ENCODE measurements at regions not wholly inside any gene's neighbourhood (a gene's known extent, or its start where the extent isn't known, plus 50 kb on each side); places are given as distances from the start of the nearest gene placed in this dataset.

- H3K4me1 Mint-ChIP-seq (ENCODE audit: low read depth, unreplicated experiment) = no peaks in the 10 kb centered on the region
- POLR2A ChIA-PET = no interaction called here
Observed at GRCh38 chr17:33932996-33933395, 322.1 kb upstream of the CCL2 start.

GRCh38 chr17:33933576-33933975, 321.5 kb upstream of the CCL2 start:
- Mint-ChIP-seq H3K9me3 (ENCODE audit: unreplicated experiment) (no peaks in the 10 kb centered on the region), H3K27ac (ENCODE audit: unreplicated experiment) (no peak overlapping the region), H3K4me1 (ENCODE audit: low read depth, unreplicated experiment) (no peaks in the 10 kb centered on the region), H3K4me3 (ENCODE audit: unreplicated experiment) (no peak overlapping the region), H3K27me3 (ENCODE audit: insufficient read depth, unreplicated experiment) (peaks cover 13% of the 10 kb centered on the region), H3K36me3 (ENCODE audit: insufficient read depth, unreplicated experiment) (no peaks in the 10 kb centered on the region)
- H3K9me3 ChIP-seq = no peaks in the 10 kb centered on the region
- BruUV-seq (replicated peaks) = no TSS peak
- DNase-seq = no peak
- H3K4me3 ChIP-seq (ENCODE audit: low read depth, low read length) = no peak overlapping the region
- POLR2A ChIA-PET = no interaction called here
- H3K27me3 ChIP-seq (replicated peaks; ENCODE audit: control insufficient read depth, insufficient read depth, low read length) = no peaks in the 10 kb centered on the region
- CTCF ChIA-PET = no interaction called here
- TF ChIP-seq CTCF (IDR thresholded peaks at IDR 0.05; ENCODE audit: insufficient read depth in 1 of 2, low read depth in 1 of 2, low read length in 1 of 2, severe bottlenecking in 1 of 2, unreplicated experiment in 1 of 2) = no peak
- intact Hi-C loops (cut with micrococcal nuclease; ENCODE audit: unreplicated experiment) = no loop called here
- no peaks in the 10 kb centered on the region for H3K36me3 ChIP-seq (ENCODE audit: control insufficient read depth, insufficient read depth, low read length)
- 0 out of 2 replicates have a peak, but pooled peaks cover 4% of the 10 kb centered on the region for H3K4me1 ChIP-seq

More at GRCh38 chr17:33932996-33933395, 322.1 kb upstream of the CCL2 start:
- H3K4me3 Mint-ChIP-seq (ENCODE audit: unreplicated experiment) = no peak overlapping the region
- TF ChIP-seq CTCF (IDR thresholded peaks at IDR 0.05; ENCODE audit: insufficient read depth in 1 of 2, low read depth in 1 of 2, low read length in 1 of 2, severe bottlenecking in 1 of 2, unreplicated experiment in 1 of 2) = no peak
- no TSS peak for BruUV-seq (replicated peaks)
- Histone ChIP-seq H3K9me3 (no peaks in the 10 kb centered on the region), H3K4me1 (0 out of 2 replicates have a peak, but pooled peaks cover 4% of the 10 kb centered on the region), H3K27me3 (replicated peaks; ENCODE audit: control insufficient read depth, insufficient read depth, low read length) (no peaks in the 10 kb centered on the region), H3K36me3 (ENCODE audit: control insufficient read depth, insufficient read depth, low read length) (no peaks in the 10 kb centered on the region), H3K4me3 (ENCODE audit: low read depth, low read length) (no peak overlapping the region)
- CTCF ChIA-PET = no interaction called here
- H3K9me3 Mint-ChIP-seq (ENCODE audit: unreplicated experiment) = no peaks in the 10 kb centered on the region
- DNase-seq = no peak
- H3K27me3 Mint-ChIP-seq (ENCODE audit: insufficient read depth, unreplicated experiment) = peaks cover 14% of the 10 kb centered on the region
- intact Hi-C loops (cut with micrococcal nuclease; ENCODE audit: unreplicated experiment) = no loop called here
- H3K36me3 Mint-ChIP-seq (ENCODE audit: insufficient read depth, unreplicated experiment) = no peaks in the 10 kb centered on the region
- H3K27ac Mint-ChIP-seq (ENCODE audit: unreplicated experiment) = no peak overlapping the region

GRCh38 chr17:33934696-33935095, 320.4 kb upstream of the CCL2 start:
- no peak overlapping the region for H3K4me3 Mint-ChIP-seq (ENCODE audit: unreplicated experiment)
- no peak overlapping the region for H3K27ac Mint-ChIP-seq (ENCODE audit: unreplicated experiment)
- ChIA-PET CTCF (no interaction called here), POLR2A (no interaction called here)
- TF ChIP-seq CTCF (IDR thresholded peaks at IDR 0.05; ENCODE audit: insufficient read depth in 1 of 2, low read depth in 1 of 2, low read length in 1 of 2, severe bottlenecking in 1 of 2, unreplicated experiment in 1 of 2) = no peak
- intact Hi-C loops (cut with micrococcal nuclease; ENCODE audit: unreplicated experiment) = no loop called here
- Histone ChIP-seq H3K4me1 (0 out of 2 replicates have a peak, but pooled peaks cover 4% of the 10 kb centered on the region), H3K9me3 (no peaks in the 10 kb centered on the region), H3K36me3 (ENCODE audit: control insufficient read depth, insufficient read depth, low read length) (no peaks in the 10 kb centered on the region), H3K4me3 (ENCODE audit: low read depth, low read length) (no peak overlapping the region), H3K27me3 (replicated peaks; ENCODE audit: control insufficient read depth, insufficient read depth, low read length) (no peaks in the 10 kb centered on the region)
- BruUV-seq (replicated peaks) = no TSS peak
- H3K4me1 Mint-ChIP-seq (ENCODE audit: low read depth, unreplicated experiment) = no peaks in the 10 kb centered on the region
- no peaks in the 10 kb centered on the region for H3K9me3 Mint-ChIP-seq (ENCODE audit: unreplicated experiment)
- no peaks in the 10 kb centered on the region for H3K36me3 Mint-ChIP-seq (ENCODE audit: insufficient read depth, unreplicated experiment)
- DNase-seq = no peak
- peaks cover 9% of the 10 kb centered on the region for H3K27me3 Mint-ChIP-seq (ENCODE audit: insufficient read depth, unreplicated experiment)
